A549 (cell line): ENCODE measurements at regions not wholly inside any gene's neighbourhood (a gene's known extent, or its start where the extent isn't known, plus 50 kb on each side); places are given as distances from the start of the nearest gene placed in this dataset.

ENCODE experiments used
- CEBPB ChIP-seq, 2 experiments: fragments of >200 bp in 1 of 2; sonication (Bioruptor Twin) in 1 of 2; formaldehyde crosslinking in 1 of 2; IDR thresholded peaks; 2 replicates each; pipeline ENCODE4 v1.6.1; 2012 to 2016
- CHD2 ChIP-seq: fragments of 150-350 bp; IDR thresholded peaks from 2 replicates; pipeline ENCODE4 v1.6.1; 2014; ENCODE audit warnings: low read length; ENCODE audit not compliant: partially characterized antibody
- GATA3 ChIP-seq: IDR thresholded peaks from 2 replicates; pipeline ENCODE4 v1.6.1; 2012; ENCODE audit warnings: borderline replicate concordance
- MAZ ChIP-seq: fragments of 150-350 bp; IDR thresholded peaks from 2 replicates; pipeline ENCODE4 v1.6.1; 2014; ENCODE audit warnings: antibody characterized with exemption, low read depth, low read length, borderline replicate concordance
- POLR2A ChIP-seq: IDR thresholded peaks from 2 replicates; pipeline ENCODE4 v1.6.1; 2012; ENCODE audit warnings: mild to moderate bottlenecking, low read length
- RAD21 ChIP-seq, 2 experiments: fragments of >200 bp in 1 of 2; sonication (Bioruptor Twin) in 1 of 2; formaldehyde crosslinking in 1 of 2; IDR thresholded peaks in 1 of 2; conservative IDR thresholded peaks in 1 of 2; 2 replicates in 1 of 2; 3 replicates in 1 of 2; pipeline ENCODE4 v1.6.1; 2012 to 2018; ENCODE audit warnings: inconsistent platforms in 1 of 2
- TFCP2L1 ChIP-seq: fragments of 250-450 bp; sonication (Bioruptor Pico); IDR thresholded peaks from 2 replicates; pipeline ENCODE4 v1.5.0; 2021; ENCODE audit warnings: mild to moderate bottlenecking
- TP53 ChIP-seq: fragments of 250-450 bp; sonication (Bioruptor Pico); IDR thresholded peaks from 2 replicates; pipeline ENCODE4 v1.5.0; 2021; ENCODE audit warnings: mild to moderate bottlenecking, moderate library complexity
- TF ChIP-seq, protein P1 (sequence below): fragments of >200 bp; sonication (Bioruptor Twin); formaldehyde crosslinking; IDR thresholded peaks from 3 replicates; pipeline ENCODE4 v1.5.1; 2016
- TF ChIP-seq, protein P2 (sequence below): IDR thresholded peaks from 2 replicates; pipeline ENCODE4 v1.6.1; 2012; ENCODE audit warnings: low read depth, borderline replicate concordance

DNA sequence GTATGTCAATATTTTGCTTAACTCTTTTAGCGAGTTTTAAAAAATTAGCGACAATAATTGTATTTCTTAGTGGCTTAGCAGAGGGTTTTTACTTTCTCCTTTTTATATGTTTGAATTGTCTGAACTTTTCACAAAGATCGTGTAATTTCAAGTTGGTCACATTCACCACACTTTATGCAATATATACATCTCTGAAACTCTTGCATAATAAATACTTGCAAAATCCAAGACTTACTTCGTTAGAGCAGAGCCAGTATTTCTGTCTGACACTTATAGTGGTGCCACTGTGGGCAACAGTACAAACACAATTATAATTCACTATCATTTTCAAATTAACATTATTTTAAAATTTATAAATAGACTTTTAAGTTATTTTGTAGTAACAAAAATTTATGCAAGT is 62.0 kb downstream of the SUCNR1 start:
- TF ChIP-seq GATA3: no peak
- no peak for TF ChIP-seq MAZ
- TF ChIP-seq POLR2A: no peak
- TF ChIP-seq CHD2: no peak
- TF ChIP-seq CEBPB (IDR thresholded peaks at IDR 0.05): no peak
- TF ChIP-seq, protein P1, sequence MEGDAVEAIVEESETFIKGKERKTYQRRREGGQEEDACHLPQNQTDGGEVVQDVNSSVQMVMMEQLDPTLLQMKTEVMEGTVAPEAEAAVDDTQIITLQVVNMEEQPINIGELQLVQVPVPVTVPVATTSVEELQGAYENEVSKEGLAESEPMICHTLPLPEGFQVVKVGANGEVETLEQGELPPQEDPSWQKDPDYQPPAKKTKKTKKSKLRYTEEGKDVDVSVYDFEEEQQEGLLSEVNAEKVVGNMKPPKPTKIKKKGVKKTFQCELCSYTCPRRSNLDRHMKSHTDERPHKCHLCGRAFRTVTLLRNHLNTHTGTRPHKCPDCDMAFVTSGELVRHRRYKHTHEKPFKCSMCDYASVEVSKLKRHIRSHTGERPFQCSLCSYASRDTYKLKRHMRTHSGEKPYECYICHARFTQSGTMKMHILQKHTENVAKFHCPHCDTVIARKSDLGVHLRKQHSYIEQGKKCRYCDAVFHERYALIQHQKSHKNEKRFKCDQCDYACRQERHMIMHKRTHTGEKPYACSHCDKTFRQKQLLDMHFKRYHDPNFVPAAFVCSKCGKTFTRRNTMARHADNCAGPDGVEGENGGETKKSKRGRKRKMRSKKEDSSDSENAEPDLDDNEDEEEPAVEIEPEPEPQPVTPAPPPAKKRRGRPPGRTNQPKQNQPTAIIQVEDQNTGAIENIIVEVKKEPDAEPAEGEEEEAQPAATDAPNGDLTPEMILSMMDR: no peak
- TF ChIP-seq RAD21 (conservative IDR thresholded peaks at IDR 0.05 in 1 of 2, IDR thresholded peaks at IDR 0.05 in 1 of 2): no peak
- TF ChIP-seq, protein P2, sequence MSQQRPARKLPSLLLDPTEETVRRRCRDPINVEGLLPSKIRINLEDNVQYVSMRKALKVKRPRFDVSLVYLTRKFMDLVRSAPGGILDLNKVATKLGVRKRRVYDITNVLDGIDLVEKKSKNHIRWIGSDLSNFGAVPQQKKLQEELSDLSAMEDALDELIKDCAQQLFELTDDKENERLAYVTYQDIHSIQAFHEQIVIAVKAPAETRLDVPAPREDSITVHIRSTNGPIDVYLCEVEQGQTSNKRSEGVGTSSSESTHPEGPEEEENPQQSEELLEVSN: no peak
- TF ChIP-seq TP53 (CRISPR knock-in tag): no peak
- no peak for TF ChIP-seq TFCP2L1
